Subcutaneous abdominal adipose tissue (tissue), 5 donors: ENCODE measurements at regions not wholly inside any gene's neighbourhood (a gene's known extent, or its start where the extent isn't known, plus 50 kb on each side); places are given as distances from the start of the nearest gene placed in this dataset.

ENCODE experiments used
- H3K27ac ChIP-seq: one replicate; pipeline ENCODE4 v1.7.0; 2013; ENCODE audit warnings: low read depth, mild to moderate bottlenecking, inconsistent platforms, low read length, moderate library complexity
- H3K27me3 ChIP-seq, 5 donors: one replicate each; pipeline ENCODE4 v1.7.0; 2013; ENCODE audit warnings: low read length in 5 of 5, inconsistent platforms in 1 of 5; ENCODE audit not compliant: control insufficient read depth in 5 of 5, insufficient read depth in 4 of 5
- H3K36me3 ChIP-seq, 5 donors: one replicate each; pipeline ENCODE4 v1.7.0; 2013; ENCODE audit warnings: low read length in 5 of 5; ENCODE audit not compliant: control insufficient read depth in 5 of 5, insufficient read depth in 5 of 5
- H3K4me1 ChIP-seq, 5 donors: one replicate each; pipeline ENCODE4 v1.7.0; 2013; ENCODE audit warnings: low read length in 5 of 5, mild to moderate bottlenecking in 3 of 5, moderate library complexity in 1 of 5; ENCODE audit not compliant: control insufficient read depth in 5 of 5, insufficient read depth in 5 of 5
- H3K4me3 ChIP-seq, 5 donors: one replicate each; pipeline ENCODE4 v1.7.0; 2013; ENCODE audit warnings: low read length in 5 of 5, low read depth in 1 of 5
- H3K9ac ChIP-seq, 5 donors: one replicate each; pipeline ENCODE4 v1.7.0; 2013; ENCODE audit warnings: low read length in 5 of 5, mild to moderate bottlenecking in 4 of 5, moderate library complexity in 3 of 5
- H3K9me3 ChIP-seq, 5 donors: one replicate each; pipeline ENCODE4 v1.7.0; 2013; ENCODE audit warnings: low read length in 5 of 5; ENCODE audit not compliant: control insufficient read depth in 5 of 5
- donor health status: healthy.
- donor health status: healthy.
- donor health status: healthy.
- donor health status: healthy.
- donor health status: healthy.

DNA sequence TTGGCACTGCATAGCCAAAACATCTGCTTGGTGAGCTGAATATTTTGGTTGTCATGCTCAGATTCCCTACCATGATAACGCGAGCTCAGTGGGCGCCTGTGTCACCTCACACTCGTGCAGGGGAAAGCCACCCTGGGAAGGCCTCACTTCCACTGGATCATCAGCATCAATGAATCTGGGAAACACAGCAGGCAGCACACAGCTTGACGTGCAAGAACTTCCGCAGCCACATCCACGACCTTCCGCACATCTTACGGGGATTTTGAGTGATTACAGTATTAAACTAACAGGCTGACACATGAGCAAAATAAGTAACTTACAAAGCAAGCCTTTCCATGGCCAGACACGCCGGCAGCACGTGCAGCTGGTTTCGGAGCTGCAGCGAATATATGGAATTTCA, 54.7 kb upstream of the FOXF1 start:
- H3K27ac ChIP-seq, result no peak overlapping the region
- H3K9me3 ChIP-seq, result peaks cover 2 to 10% (median 5%) of the 10 kb centered on the region in 5 donors
- peaks cover 8 to 26% (median 12%) of the 10 kb centered on the region in 5 donors for H3K27me3 ChIP-seq
- no peaks in the 10 kb centered on the region for H3K36me3 ChIP-seq
- H3K4me3 ChIP-seq, result no peak overlapping the region
- no peak overlapping the region for H3K9ac ChIP-seq
- H3K4me1 ChIP-seq, result no peaks in the 10 kb centered on the region

- H3K4me3 ChIP-seq, result no peak overlapping the region
- no peak overlapping the region for H3K27ac ChIP-seq
- peaks cover 6 to 19% (median 11%) of the 10 kb centered on the region in 5 donors for H3K27me3 ChIP-seq
Observed at GRCh38 chr16:86457501-86458148, 52.7 kb upstream of the FOXF1 start.

GRCh38 chr16:86458149-86458777, 52.1 kb upstream of the FOXF1 start:
- no peaks in the 10 kb centered on the region for H3K36me3 ChIP-seq
- H3K9ac ChIP-seq, result no peak overlapping the region
- H3K4me3 ChIP-seq, result no peak overlapping the region
- no peak overlapping the region for H3K27ac ChIP-seq
- H3K9me3 ChIP-seq, result peaks cover 2 to 19% (median 17%) of the 10 kb centered on the region in 5 donors
- no peaks in the 10 kb centered on the region for H3K4me1 ChIP-seq
- peaks cover 6 to 19% (median 7%) of the 10 kb centered on the region in 5 donors for H3K27me3 ChIP-seq

More at GRCh38 chr16:86457501-86458148, 52.7 kb upstream of the FOXF1 start:
- Histone ChIP-seq H3K9me3 (peaks cover 2 to 19% (median 17%) of the 10 kb centered on the region in 5 donors), H3K36me3 (no peaks in the 10 kb centered on the region), H3K9ac (no peak overlapping the region), H3K4me1 (no peaks in the 10 kb centered on the region)

- no peaks in the 10 kb centered on the region for H3K4me1 ChIP-seq
- H3K4me3 ChIP-seq, result no peak overlapping the region
- H3K36me3 ChIP-seq, result no peaks in the 10 kb centered on the region
- peaks cover 6 to 19% (median 7%) of the 10 kb centered on the region in 5 donors for H3K27me3 ChIP-seq
- no peak overlapping the region for H3K27ac ChIP-seq
- H3K9me3 ChIP-seq, result peaks cover 0 to 15% (median 14%) of the 10 kb centered on the region in 5 donors
- no peak overlapping the region for H3K9ac ChIP-seq
Observed at GRCh38 chr16:86459266-86459665, 51.1 kb upstream of the FOXF1 start.
